ENCODE measurements at regions not wholly inside any gene's neighbourhood (a gene's known extent, or its start where the extent isn't known, plus 50 kb on each side); places are given as distances from the start of the nearest gene placed in this dataset.

- Histone ChIP-seq H4K20me1 (ENCODE audit: control insufficient read depth, insufficient read depth, insufficient read length) (no peaks in the 10 kb centered on the region), H2BK15ac (ENCODE audit: low read depth, low read length) (no peak overlapping the region), H3K27me3 (ENCODE audit: insufficient read depth, low read length) (no peaks in the 10 kb centered on the region), H3K79me1 (ENCODE audit: insufficient read depth, low read depth, low read length, poor library complexity, severe bottlenecking) (no peaks in the 10 kb centered on the region), H3T11ph (ENCODE audit: low read length) (no peak overlapping the region), H3K14ac (ENCODE audit: insufficient read depth, low read length) (no peak overlapping the region), H4K8ac (replicated peaks; ENCODE audit: insufficient read length, low read depth, low read length) (no peak overlapping the region), H2AFZ (ENCODE audit: low read length) (no peak overlapping the region), H2BK20ac (ENCODE audit: low read depth, low read length, poor library complexity, severe bottlenecking) (no peak overlapping the region), H3K4ac (ENCODE audit: low read depth, low read length) (no peak overlapping the region), H3K4me2 (ENCODE audit: insufficient read depth, insufficient read length, low read length) (no peak overlapping the region), H3K23me2 (ENCODE audit: insufficient read length, low read depth, low read length, poor library complexity, severe bottlenecking) (no peaks in the 10 kb centered on the region), H3K23ac (ENCODE audit: insufficient read length, low read depth, low read length) (no peak overlapping the region), H2BK120ac (ENCODE audit: low read depth, low read length, poor library complexity, severe bottlenecking) (no peak overlapping the region), H3K9ac (ENCODE audit: extremely low read depth, insufficient read length, low read length) (no peak overlapping the region), H2AK5ac (ENCODE audit: insufficient read length, low read length) (no peak overlapping the region), H3K56ac (ENCODE audit: insufficient read length, low read depth, low read length) (no peak overlapping the region), H3K9me3 (ENCODE audit: control insufficient read depth, low read depth, low read length) (no peaks in the 10 kb centered on the region), H3K79me2 (ENCODE audit: insufficient read depth, low read length) (no peaks in the 10 kb centered on the region), H2BK12ac (ENCODE audit: insufficient read length, low read depth, low read length) (no peak overlapping the region), H3K4me1 (ENCODE audit: insufficient read depth, low read length) (peaks cover 3% of the 10 kb centered on the region; the same call in 1 of the 2 replicates), H4K91ac (ENCODE audit: insufficient read length, low read depth, low read length) (no peak overlapping the region), H3K27ac (ENCODE audit: insufficient read length, low read depth, low read length) (no peak overlapping the region), H3K18ac (ENCODE audit: insufficient read length, low read depth, low read length) (no peak overlapping the region), H4K5ac (ENCODE audit: insufficient read length, low read depth, low read length) (no peak overlapping the region), H2BK5ac (ENCODE audit: insufficient read length, low read length) (no peak overlapping the region)
- Mint-ChIP-seq H3K4me3 (peak overlapping the region in 1 of 2 experiments; percentile 66; a peak in 2 of 5 replicates), H3K27me3 (ENCODE audit: low read depth) (no peaks in the 10 kb centered on the region), H3K9me3 (no peaks in the 10 kb centered on the region), H3K4me1 (peaks cover 14 to 15% of the 10 kb centered on the region in 2 experiments), H3K36me3 (ENCODE audit: insufficient read depth in 1 of 3, low read depth in 3 of 3) (no peaks in the 10 kb centered on the region), H3K27ac (peak overlapping the region in 2 of 3 experiments; percentile 27 to 73; a peak in 2 of 7 replicates)
- no peak for TF ChIP-seq CTCF (conservative IDR thresholded peaks at IDR 0.05)
- no CpG with 5 or more reads among the region's 12 CpGs for WGBS (ENCODE audit: extremely low coverage, insufficient read length, low lambda C conversion rate)
- no peak for DNase-seq
Measured at GRCh38 chr1:41980827-41981653, 62.3 kb upstream of the HIVEP3 start.

Measured in H9 (cell line).